ENCODE measurements at regions not wholly inside any gene's neighbourhood (a gene's known extent, or its start where the extent isn't known, plus 50 kb on each side); places are given as distances from the start of the nearest gene placed in this dataset.
A peak's percentile ranks its signal among the peaks of the same experiment; 100 is the strongest.

DNA sequence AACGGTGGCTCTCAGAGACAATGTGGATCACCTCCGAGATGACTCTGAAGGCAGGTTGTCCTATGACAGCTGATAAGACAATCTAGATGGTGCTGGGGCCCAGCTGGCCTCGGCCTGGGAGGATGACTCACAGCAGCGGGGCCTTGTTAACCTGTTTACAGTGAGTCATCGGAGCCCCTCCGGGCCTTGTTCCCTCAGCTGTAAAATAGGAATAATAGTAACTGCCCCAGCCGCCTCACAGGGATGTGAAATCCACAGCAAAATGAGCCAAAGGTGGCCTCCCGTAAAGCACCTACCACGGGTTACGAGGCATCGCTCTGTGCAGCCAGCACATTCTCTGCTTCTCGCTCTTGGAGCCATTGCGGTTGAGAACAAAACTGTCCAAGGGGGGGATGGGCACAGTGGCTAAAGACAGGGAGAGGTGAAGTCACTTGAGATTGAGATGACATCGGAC, 88.6 kb upstream of the RASGRF1 start (continued):
- TF ChIP-seq FOXA3 (CRISPR knock-in tag; conservative IDR thresholded peaks at IDR 0.05 in 1 of 2, IDR thresholded peaks at IDR 0.05 in 1 of 2) (peak; percentile 53 to 87; a peak in 3 of 4 replicates), MEF2D (tag; conservative IDR thresholded peaks at IDR 0.05; ENCODE audit: low read depth) (no peak), E2F6 (IDR thresholded peaks at IDR 0.05; ENCODE audit: borderline replicate concordance in 1 of 2, extremely low read depth in 1 of 2, insufficient read depth in 1 of 2, insufficient read length in 1 of 2, low read depth in 1 of 2, low read length in 1 of 2, poor library complexity in 1 of 2, severe bottlenecking in 1 of 2) (no peak), CAMTA2 (CRISPR knock-in tag; conservative IDR thresholded peaks at IDR 0.05) (no peak), NR1H2 (CRISPR knock-in tag; IDR thresholded peaks at IDR 0.05) (no peak), HDAC8 (tag; IDR thresholded peaks at IDR 0.05) (no peak), JUN (IDR thresholded peaks at IDR 0.05; ENCODE audit: borderline replicate concordance, low read depth, low read length) (peak; percentile 99), JUN (CRISPR knock-in tag; IDR thresholded peaks at IDR 0.05; ENCODE audit: borderline replicate concordance) (0 out of 2 replicates have a peak, but pooled peaks have one; percentile 29), SMAD4 (CRISPR knock-in tag; conservative IDR thresholded peaks at IDR 0.05) (0 out of 2 replicates have a peak, but pooled peaks have one; percentile 33), E2F5 (CRISPR knock-in tag; IDR thresholded peaks at IDR 0.05) (no peak), BCL6 (CRISPR knock-in tag; IDR thresholded peaks at IDR 0.05) (no peak), ZNF217 (CRISPR knock-in tag; IDR thresholded peaks at IDR 0.05) (no peak), ARID2 (IDR thresholded peaks at IDR 0.05) (no peak), HMGXB4 (CRISPR knock-in tag; IDR thresholded peaks at IDR 0.05) (no peak)
- TF ChIP-seq, protein P1, sequence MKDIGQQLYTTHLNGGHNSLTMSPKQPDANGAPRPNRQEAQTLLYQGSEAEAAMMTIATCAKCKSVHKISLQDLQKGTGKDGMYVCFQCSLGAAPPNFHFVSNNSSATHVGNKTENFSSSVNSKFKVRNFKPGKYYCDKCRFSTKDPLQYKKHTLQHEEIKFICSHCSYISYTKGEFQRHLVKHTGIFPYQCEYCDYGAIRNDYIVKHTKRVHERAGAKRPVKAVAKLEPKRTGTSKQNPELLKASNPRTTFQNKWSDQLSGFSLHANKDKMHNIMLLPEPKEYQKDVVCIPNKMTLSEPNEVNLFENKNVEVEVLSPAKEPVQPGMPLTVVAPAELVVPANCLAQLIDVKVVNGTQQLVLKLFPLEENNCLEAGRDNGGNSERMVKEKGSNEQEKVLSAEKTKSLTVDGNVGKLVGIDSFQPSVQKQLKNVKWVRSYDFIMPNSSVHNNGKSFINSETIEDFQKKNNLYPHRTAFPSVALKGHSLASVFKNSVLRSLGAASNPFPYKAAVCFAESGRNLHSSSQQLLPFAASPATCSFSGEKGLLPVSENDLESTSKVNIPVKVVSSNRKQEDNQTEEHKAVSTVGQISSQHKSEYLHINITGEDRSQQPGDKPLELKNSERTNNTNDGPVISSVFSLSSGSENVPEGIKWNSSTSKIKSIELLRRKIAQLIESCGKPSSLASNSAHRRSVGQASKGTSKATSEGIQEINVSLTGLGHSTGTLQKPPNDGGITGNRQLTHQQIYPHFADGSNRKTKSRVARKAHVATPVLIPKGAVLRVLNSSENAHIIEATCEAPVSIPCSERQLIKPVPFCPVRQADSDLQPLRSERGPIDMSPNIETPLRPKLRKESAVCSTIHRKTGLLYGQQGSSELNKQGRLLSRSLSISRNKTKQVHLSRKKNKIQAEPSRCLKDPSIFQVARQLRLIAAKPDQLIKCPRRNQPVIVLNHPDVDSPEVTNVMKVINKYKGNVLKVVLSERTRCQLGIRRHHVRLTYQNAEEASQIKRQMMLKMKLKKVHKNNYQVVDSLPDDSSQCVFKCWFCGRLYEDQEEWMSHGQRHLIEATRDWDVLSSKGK (CRISPR knock-in tag; IDR thresholded peaks at IDR 0.05) = no peak
- TF ChIP-seq, protein P2, sequence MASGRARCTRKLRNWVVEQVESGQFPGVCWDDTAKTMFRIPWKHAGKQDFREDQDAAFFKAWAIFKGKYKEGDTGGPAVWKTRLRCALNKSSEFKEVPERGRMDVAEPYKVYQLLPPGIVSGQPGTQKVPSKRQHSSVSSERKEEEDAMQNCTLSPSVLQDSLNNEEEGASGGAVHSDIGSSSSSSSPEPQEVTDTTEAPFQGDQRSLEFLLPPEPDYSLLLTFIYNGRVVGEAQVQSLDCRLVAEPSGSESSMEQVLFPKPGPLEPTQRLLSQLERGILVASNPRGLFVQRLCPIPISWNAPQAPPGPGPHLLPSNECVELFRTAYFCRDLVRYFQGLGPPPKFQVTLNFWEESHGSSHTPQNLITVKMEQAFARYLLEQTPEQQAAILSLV (tag; IDR thresholded peaks at IDR 0.05) = no peak
- TF ChIP-seq, protein P3, sequence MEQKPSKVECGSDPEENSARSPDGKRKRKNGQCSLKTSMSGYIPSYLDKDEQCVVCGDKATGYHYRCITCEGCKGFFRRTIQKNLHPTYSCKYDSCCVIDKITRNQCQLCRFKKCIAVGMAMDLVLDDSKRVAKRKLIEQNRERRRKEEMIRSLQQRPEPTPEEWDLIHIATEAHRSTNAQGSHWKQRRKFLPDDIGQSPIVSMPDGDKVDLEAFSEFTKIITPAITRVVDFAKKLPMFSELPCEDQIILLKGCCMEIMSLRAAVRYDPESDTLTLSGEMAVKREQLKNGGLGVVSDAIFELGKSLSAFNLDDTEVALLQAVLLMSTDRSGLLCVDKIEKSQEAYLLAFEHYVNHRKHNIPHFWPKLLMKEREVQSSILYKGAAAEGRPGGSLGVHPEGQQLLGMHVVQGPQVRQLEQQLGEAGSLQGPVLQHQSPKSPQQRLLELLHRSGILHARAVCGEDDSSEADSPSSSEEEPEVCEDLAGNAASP (IDR thresholded peaks at IDR 0.05) = no peak
